Mucosa of descending colon (tissue), 3 donors: ENCODE measurements at regions not wholly inside any gene's neighbourhood (a gene's known extent, or its start where the extent isn't known, plus 50 kb on each side); places are given as distances from the start of the nearest gene placed in this dataset.

Experiments used
- ATAC-seq: fragments of 200-7000 bp; cut with Tn5 transposase; one replicate; pipeline ENCODE4 v1.9.1; 2020; ENCODE audit warnings: mild to moderate bottlenecking, moderate library complexity
- DNase-seq, 3 donors: peaks; one replicate each; pipeline ENCODE4 v3.0.0-alpha.2; 2020
- H3K36me3 ChIP-seq: fragments of 200-600 bp; one replicate; pipeline ENCODE4 v1.8.0; 2021; ENCODE audit warnings: low read depth, mild to moderate bottlenecking
- H3K4me1 ChIP-seq: fragments of 200-600 bp; one replicate; pipeline ENCODE4 v1.8.0; 2021; ENCODE audit warnings: low read depth, mild to moderate bottlenecking
- H3K4me3 ChIP-seq: fragments of 200-600 bp; one replicate; pipeline ENCODE4 v1.8.0; 2021; ENCODE audit warnings: mild to moderate bottlenecking
- H3K9me3 ChIP-seq: fragments of 200-600 bp; one replicate; pipeline ENCODE4 v1.8.0; 2021; ENCODE audit warnings: mild to moderate bottlenecking
- CTCF ChIP-seq: fragments of 200-600 bp; IDR thresholded peaks from one replicate; pipeline ENCODE4 v1.8.0; 2022; ENCODE audit warnings: antibody characterized with exemption, mild to moderate bottlenecking
- intact Hi-C, 2 donors: fragments of 100-400 bp; cut with DNase I in 1 of 2; cut with micrococcal nuclease in 1 of 2; formaldehyde crosslinking; loops; one replicate each; pipeline versions ENCODE4 v1.11.0 to v1.11.1; 2022; cut with DNase I, micrococcal nuclease
- donor health status: DM: no; HTN: no; CAD: no; lungs with moderate emphysema.
- donor health status: DM: no; HTN: no; CAD: no.
- donor health status: DM: no; HTN: yes; CAD: no.

GRCh38 chr9:84166891-84167290, 173.7 kb downstream of the SLC28A3 start:
- no peak for TF ChIP-seq CTCF
- DNase-seq (no peak), ATAC-seq (no peak)
- H3K36me3 ChIP-seq = no peaks in the 10 kb centered on the region
- intact Hi-C loops = no loop called here
- H3K4me1 ChIP-seq = no peaks in the 10 kb centered on the region
- H3K9me3 ChIP-seq = no peaks in the 10 kb centered on the region
- H3K4me3 ChIP-seq = no peak overlapping the region

GRCh38 chr9:84169240-84169639, 171.3 kb downstream of the SLC28A3 start:
- H3K4me1 ChIP-seq = no peaks in the 10 kb centered on the region
- TF ChIP-seq CTCF = no peak
- H3K9me3 ChIP-seq = no peaks in the 10 kb centered on the region
- no peaks in the 10 kb centered on the region for H3K36me3 ChIP-seq
- ATAC-seq = no peak
- intact Hi-C loops = no loop called here
- no peak overlapping the region for H3K4me3 ChIP-seq
- no peak for DNase-seq

DNA sequence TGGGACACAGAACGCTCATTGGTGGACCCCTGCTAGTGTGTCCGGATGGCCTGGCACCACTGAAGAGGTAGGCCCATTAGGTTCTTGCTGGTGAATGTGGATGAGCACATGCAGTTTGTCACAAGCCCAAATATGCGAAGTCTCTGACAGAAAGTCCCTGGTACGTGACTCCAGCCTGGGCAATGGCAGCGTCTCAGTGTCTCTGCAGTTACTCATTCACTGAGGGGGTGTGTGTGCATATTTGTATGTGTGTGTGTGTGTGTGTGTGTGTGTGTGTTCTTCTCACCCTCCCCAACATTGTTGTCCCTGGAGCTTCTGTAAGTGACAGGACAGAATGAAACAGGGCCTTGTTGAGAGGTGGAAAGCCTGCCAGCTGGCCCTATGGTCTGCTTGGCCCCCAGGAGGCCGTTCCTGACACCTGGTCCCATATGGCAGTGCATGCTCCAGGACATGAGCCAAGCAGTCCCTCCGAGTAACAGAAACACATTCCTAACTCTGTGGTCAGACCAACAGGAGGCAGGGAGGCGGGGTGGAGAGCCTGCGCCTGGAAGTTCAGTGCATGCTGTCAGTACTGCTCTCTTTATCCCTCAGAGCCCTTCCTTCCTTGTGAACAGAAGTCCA, 169.9 kb downstream of the SLC28A3 start:
- no peak for TF ChIP-seq CTCF
- H3K9me3 ChIP-seq = no peaks in the 10 kb centered on the region
- H3K36me3 ChIP-seq = no peaks in the 10 kb centered on the region
- no peak overlapping the region for H3K4me3 ChIP-seq
- intact Hi-C loops = loop anchor here (5.0 to 10.0 kb wide), 3 partner anchors 196 to 236 kb away; no protein-coding TSS in a partner anchor
- H3K4me1 ChIP-seq = no peaks in the 10 kb centered on the region
- ATAC-seq = peak; percentile 98
- peak; percentile 70 to 76 (median 76) for DNase-seq

GRCh38 chr9:84173961-84174360, 166.6 kb downstream of the SLC28A3 start:
- H3K36me3 ChIP-seq = no peaks in the 10 kb centered on the region
- no peak for TF ChIP-seq CTCF
- intact Hi-C loops = loop anchor here (5.0 to 10.0 kb wide), 3 partner anchors 199 to 239 kb away; no protein-coding TSS in a partner anchor
- no peaks in the 10 kb centered on the region for H3K9me3 ChIP-seq
- DNase-seq = no peak
- no peaks in the 10 kb centered on the region for H3K4me1 ChIP-seq
- H3K4me3 ChIP-seq = no peak overlapping the region
- ATAC-seq = no peak

DNA sequence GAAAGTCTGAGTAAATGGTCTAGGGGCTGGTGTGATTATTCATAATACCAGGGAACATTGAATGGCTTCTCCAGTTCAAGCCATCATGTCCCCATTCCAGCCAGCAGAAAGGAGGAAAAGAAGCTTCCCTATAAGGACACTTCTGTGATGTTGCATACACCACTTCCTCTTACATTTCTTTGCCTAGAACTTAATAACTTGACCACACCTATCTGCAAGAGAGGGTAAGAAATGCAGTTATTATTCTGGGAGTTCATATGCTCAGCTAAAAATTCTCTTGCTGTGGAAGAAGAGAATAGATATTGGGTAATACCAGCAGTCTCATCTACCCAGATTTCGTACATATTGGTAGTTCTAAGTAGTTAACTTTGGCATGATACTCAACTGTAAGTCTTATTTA, 166.1 kb downstream of the SLC28A3 start:
- ATAC-seq (no peak), DNase-seq (no peak)
- Histone ChIP-seq H3K9me3 (no peaks in the 10 kb centered on the region), H3K4me1 (no peaks in the 10 kb centered on the region), H3K4me3 (no peak overlapping the region), H3K36me3 (no peaks in the 10 kb centered on the region)
- no peak for TF ChIP-seq CTCF
- intact Hi-C loops = loop anchor here (5.0 to 10.0 kb wide), 3 partner anchors 200 to 240 kb away; no protein-coding TSS in a partner anchor

GRCh38 chr9:84177407-84177806, 163.2 kb downstream of the SLC28A3 start:
- H3K4me3 ChIP-seq = no peak overlapping the region
- intact Hi-C loops = loop anchor here (10.0 kb wide), 2 partner anchors 203 to 243 kb away; no protein-coding TSS in a partner anchor
- ATAC-seq (peak; percentile 70), DNase-seq (peak in 1 of 3 donors; percentile 9)
- H3K36me3 ChIP-seq = no peaks in the 10 kb centered on the region
- H3K9me3 ChIP-seq = no peaks in the 10 kb centered on the region
- no peaks in the 10 kb centered on the region for H3K4me1 ChIP-seq
- TF ChIP-seq CTCF = no peak
